Activated CD4-positive, alpha-beta T cell treated with anti-CD3 and anti-CD28 coated beads, Interleukin-2, amount 50 U/mL, for 48 hours (primary cell): ENCODE measurements at regions not wholly inside any gene's neighbourhood (a gene's known extent, or its start where the extent isn't known, plus 50 kb on each side); places are given as distances from the start of the nearest gene placed in this dataset.

Experiments
- DNase-seq, 2 experiments: peaks; one replicate each; pipeline ENCODE4 v3.0.0-alpha.2; 2020

GRCh38 chr15:37586011-37586583 is 348.3 kb upstream of the TMCO5A start:
- no peak for DNase-seq

DNA sequence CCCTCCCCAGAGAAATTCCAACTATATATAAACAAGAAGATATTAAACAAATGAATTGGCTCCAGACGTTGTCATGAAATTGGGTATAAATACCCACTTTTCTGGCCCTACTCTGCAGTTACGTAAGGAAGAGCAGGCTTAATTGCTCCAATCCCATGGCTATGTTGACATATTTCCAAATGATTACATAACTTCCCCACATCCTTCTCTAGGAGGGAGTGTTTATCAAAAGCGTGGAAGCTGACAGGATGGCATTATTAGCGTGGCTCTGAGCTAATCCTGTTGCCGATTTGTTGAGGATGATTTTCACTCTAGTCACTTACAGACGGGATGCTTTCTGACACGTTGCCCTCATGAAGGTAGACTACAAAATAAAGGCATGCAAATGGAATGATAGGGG is 347.5 kb upstream of the TMCO5A start:
- DNase-seq: no peak

GRCh38 chr15:37594417-37594816 is 340.0 kb upstream of the TMCO5A start:
- DNase-seq: no peak

DNA sequence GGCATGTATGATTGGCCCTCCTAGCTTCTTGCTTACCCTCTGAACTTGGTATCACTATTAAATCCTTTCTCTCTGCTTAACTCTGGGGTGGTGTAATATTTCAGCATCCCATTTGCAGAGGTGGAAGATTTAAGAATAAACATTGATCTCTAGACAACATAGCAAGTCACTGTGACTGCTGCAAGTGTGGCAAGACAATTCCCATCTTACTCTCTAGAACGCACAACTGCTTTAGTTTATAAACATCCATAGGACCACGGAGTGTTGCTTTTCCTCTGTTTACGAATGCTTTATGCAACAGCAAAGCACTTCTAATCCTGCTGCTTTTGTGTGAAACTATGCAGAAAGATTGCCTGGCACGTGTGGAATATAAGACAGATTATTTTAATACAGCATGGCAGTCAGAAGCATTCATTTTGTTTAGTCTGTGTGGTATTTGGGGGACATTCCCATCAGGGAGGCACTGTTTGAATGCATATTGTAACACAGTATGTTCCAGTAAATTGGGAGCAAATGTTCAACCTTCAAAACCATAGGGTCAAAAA is 338.9 kb upstream of the TMCO5A start:
- no peak for DNase-seq

DNA sequence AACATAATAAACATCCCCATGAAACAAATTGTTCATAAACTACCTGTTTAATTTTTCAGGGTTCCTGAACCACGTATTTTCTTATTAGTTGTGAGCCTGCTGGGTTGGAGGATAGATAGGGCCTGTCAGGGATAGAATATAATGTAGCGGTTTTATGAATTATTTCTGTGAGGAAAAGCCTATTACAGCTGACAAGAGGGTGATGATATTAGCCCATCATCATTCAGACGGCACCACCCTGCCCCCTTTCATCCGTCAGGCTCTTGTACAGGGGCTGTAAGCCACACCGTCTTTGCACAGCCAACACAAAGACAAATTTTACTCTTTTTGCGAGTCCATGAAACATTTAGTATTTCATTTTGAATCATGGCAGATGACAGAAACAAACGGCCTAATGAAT is 335.3 kb upstream of the TMCO5A start:
- no peak for DNase-seq

DNA sequence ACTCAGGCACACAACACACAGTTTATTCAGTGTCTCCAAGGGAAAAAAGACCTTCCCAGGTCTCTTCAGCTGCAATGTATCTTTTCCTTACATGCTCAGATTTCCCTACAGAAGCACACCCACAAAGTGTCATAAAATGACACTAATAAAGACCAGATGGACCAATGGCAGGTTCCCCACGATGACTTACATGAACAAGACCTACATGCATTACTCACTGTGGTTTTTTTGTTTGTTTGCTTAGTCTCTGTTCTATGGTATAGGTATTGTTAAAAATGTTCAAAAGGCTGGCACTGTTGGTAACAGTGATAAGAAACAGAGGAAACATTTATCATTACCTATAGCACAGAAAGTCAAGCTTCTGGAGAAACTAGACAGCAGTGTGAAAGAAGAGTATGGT is 318.2 kb upstream of the TMCO5A start:
- DNase-seq: no peak

DNA sequence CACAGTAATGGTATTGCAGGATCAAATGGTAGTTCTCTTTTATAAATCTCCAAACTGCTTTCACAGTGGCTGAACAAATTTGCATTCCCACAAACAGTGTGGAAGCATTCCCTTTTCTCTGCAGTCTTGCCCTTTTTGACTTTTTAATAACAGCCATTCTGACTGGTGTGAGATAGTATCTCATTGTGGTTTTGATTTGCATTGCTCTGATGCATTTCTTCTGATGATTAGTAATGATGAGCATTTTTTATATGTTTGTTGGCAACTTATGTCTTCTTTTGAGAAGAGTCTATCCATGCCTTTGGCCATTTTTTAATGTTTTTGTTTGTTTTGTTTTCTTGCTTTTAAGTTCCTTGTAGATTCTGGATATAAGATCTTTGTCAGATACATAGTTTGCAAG is 316.1 kb upstream of the TMCO5A start:
- no peak for DNase-seq

- no peak for DNase-seq
Observed at GRCh38 chr15:37619358-37620042, 314.9 kb upstream of the TMCO5A start.

GRCh38 chr15:37625576-37625975 is 308.9 kb upstream of the TMCO5A start:
- no peak for DNase-seq

GRCh38 chr15:37628507-37628906 is 305.9 kb upstream of the TMCO5A start:
- DNase-seq: no peak

DNA sequence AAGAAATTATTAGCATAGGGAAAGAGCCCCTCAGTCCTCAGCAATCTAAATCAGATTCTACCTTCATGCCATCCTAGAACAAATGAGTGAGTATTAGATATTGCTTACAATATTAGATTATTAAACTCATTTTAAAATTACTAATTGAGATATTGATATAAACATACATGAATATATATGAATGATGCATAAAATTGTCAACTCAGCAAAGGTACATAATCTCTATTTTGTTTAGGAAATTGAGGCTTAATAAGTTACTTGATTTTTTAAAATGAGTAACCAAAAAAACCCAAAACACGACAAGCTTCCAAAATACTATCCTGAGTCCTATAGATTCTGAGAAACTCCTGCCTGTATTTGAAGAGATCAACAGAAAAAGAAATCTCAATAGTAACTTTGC is 297.7 kb upstream of the TMCO5A start:
- no peak for DNase-seq

DNA sequence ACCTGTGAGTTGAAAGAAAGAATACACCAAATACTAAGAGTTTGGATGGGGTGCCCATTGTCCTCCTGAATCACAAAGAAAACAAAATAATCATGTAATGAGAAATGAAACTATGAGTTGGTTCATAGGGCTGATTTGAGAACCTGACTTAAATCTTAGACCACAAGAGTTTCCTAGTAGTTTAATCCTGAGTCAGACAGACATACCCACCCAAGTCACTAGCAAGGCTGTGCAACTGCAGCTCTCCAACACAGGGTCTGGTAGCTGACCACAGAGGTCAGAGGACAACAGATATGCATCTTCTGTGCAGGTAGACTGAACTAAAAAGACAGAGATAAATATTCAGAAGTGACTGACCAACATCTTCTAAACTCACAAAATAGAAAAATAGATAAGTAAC is 296.3 kb upstream of the TMCO5A start:
- DNase-seq: no peak

DNA sequence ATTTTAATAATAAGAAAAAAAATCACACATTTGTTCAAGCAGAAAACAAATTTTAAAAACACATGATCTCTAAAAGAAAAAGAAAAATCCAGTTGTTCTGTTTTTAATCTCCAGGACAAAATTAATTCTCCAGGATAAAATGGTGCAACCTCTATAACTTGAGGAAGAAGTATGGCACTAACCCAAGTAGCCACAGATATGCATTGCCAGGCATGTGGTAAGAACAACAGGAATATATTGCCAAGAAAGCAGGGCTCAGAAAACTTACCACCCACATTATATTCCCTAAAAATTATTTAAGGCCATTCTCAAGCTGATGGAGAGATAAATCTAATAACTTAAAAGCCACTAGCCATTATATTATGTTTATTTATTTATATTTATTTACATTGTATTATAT is 295.7 kb upstream of the TMCO5A start:
- no peak for DNase-seq

- no peak for DNase-seq
Observed at GRCh38 chr15:37652646-37653417, 281.6 kb upstream of the TMCO5A start.

DNA sequence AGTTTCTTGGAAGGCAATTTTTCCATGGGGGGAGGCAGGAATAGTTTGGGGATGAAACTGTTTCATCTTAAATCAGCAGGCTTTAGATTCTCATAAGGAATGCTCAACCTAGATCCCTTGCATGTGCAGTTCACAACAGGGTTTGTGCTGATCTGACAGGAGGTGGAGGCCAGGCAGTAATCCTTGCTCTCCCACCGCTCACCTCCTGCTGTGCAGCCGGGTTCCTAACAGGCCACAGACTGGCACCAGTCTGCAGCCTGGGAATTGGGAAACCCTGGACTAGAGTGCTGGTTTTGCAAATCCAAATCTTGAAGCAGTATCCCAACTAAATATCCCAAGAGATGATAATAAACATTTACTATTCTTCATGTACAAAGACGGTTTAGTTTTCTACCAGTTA is 256.3 kb upstream of the TMCO5A start:
- no peak for DNase-seq

GRCh38 chr15:37679627-37680026 is 254.8 kb upstream of the TMCO5A start:
- no peak for DNase-seq

GRCh38 chr15:37682304-37682703 is 252.1 kb upstream of the TMCO5A start:
- no peak for DNase-seq

DNA sequence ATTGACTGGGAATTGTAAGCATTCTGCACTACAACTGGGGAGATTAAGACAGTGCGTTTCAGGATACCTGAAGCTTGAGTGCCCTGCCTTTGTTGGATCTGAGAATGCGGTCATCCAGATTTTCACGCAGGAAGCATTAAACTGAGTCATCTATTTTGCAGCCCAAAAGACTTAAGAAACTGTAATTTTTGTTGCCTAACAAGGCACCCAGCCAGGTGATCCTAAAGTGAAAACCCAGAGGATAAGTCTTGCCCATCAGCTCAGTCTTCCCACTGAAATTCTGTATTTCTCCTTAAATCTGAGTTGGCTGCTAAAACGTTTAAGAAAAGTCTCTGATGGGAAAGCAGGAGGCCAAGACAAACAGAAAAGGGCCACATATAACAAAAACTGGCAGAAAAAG is 242.5 kb upstream of the TMCO5A start:
- DNase-seq: no peak

GRCh38 chr15:37693926-37694325 is 240.5 kb upstream of the TMCO5A start:
- no peak for DNase-seq

DNA sequence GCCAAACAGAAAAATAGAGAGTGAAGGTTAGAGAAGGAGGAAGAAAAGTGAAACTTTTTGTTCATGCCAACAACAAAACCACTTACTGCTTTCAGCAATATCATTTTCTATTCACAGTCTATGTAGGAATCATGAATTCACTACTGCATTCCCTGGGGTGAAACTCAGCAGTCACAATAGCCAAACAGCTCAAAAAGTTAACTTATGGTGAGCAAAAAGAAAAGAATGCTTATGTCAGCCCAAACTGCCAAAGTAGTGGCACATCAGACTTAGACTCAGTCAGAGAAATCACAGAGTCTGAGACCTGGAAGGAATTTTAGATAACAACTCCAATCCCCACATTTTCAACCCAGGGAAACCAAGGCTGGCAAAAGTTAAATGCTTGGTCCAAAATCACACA is 238.7 kb upstream of the TMCO5A start:
- no peak for DNase-seq

DNA sequence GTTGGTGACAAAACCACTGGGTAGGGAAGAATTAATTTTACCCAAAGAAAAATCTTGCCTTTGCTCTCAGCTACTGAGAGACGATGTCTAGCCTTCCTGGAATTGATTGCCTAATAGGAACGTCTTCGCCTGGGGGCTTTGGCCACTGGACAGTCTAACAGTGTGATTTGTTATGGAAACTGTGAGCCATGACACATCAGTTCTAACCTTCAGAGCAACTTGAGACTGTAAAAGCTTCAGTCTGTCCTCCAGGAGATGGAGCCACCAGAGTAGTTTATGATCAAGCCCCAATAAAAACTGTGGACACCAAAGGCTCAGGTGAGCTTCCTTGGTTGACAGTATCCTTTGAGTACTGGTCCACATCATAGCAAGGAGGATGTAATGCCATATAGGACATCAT is 235.8 kb upstream of the TMCO5A start:
- DNase-seq: no peak

DNA sequence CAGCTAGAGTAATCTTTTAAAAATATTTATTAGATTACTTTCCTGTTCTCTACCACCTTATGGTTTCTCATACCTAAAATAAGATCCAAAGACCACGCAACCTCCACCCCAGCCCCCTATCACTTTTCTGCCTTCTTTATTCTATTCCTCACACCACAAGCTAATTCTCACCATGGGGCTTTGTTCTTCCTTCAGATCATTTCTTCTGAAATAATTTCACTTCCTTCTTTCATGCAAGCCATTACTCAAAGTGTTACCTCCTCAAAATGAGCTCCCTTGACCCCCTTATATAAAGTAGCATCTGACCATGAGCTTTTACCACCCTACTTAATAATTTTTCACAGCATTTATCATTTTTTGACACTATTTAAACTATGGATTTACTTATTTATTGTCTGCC is 233.2 kb upstream of the TMCO5A start:
- no peak for DNase-seq

DNA sequence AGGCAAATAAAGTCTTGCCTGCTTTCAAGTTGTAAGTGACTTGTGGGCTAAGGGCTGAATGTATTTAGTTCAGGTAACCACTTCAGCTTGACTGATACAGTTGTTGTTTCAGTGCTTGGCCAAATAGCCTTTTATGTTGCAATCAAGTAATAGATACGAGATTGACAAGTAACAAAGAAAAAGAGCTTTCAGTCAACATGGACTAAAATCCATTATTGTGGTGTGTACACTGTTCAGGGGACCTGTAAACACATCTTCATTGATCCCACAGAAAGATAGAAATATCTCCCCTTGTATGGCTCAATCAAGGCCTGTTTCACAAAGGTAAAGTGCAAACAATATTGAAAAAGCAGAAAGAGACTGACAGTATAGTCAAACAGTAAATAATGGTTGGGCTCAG is 224.8 kb upstream of the TMCO5A start:
- DNase-seq: no peak

GRCh38 chr15:37715101-37715500 is 219.3 kb upstream of the TMCO5A start:
- no peak for DNase-seq
